Hematopoietic multipotent progenitor cell treated with erythropoietin and hydrocortisone succinate and interleukin-3 and kit ligand, for 17 days (in vitro differentiated cells): ENCODE measurements at regions not wholly inside any gene's neighbourhood (a gene's known extent, or its start where the extent isn't known, plus 50 kb on each side); places are given as distances from the start of the nearest gene placed in this dataset.
"Not testable (repeated sequence)": the region's sequence is repeated elsewhere in the genome, so short reads cannot be mapped to it uniquely, and the experiment has no call there.

Experiments
- DNase-seq: peaks from one replicate; pipeline ENCODE4 v3.0.0-alpha.2; 2015; ENCODE audit warnings: low spot score

DNA sequence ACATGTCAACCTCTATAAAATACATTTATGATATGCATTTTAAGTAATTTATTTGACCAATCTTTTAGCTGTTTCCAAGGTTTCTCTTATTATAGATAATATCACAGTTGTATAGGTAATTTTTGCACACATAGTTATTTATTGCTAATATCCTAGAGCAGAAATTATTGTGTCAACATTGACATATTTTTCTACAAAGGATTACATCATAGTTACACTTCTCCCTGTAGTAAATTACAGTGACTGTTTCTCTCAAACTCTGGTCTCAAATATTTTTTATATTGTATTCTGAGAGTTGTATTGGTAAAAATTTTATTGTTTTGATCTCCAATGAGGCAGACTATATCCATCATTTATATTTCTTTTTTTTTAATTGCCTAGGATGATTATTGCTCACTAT lies 714.4 kb upstream of the CDH6 start:
- no peak for DNase-seq

DNA sequence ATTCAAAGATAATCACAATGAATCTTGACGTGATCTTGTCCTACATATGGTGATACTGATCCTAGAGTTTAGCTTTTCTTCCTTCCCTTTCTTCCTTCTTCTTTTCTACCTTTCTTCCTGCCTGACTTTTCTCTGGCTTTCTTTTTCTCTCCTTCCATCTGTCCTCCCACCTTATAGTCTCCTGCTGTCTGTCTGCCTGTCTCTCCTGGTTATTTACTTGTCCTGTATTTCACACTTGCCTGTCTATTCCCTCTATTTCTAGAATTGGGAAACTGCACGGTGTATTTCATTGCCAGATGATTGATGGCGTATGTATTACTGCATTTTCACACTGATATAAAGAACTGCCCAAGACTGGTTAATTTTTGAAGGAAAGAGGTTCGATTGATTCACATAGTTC lies 718.1 kb upstream of the CDH6 start:
- DNase-seq: no peak

GRCh38 chr5:30469691-30470090 lies 723.8 kb upstream of the CDH6 start:
- DNase-seq: no peak

DNA sequence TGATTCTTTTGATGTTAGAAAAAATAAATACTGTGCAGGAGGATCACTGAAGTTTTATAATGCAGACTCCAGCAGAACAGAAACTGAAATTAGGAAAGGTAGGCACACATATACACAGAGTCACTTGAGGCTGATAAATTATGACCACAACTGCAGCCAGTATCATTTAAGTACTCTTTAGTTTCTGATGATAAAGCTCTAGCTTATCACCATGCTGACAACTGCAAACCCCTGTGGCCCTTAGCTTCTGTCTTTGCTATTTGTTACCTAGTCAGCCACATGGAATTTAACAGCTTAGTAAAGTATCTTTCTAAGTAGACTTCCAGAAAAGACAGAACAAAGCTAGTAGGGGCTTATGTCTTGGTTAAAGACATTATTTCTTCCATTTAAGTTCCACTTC lies 734.8 kb upstream of the CDH6 start:
- no peak for DNase-seq

- DNase-seq: not testable (repeated sequence)
These were observed 738.0 kb upstream of the CDH6 start for GRCh38 chr5:30455484-30455883.

DNA sequence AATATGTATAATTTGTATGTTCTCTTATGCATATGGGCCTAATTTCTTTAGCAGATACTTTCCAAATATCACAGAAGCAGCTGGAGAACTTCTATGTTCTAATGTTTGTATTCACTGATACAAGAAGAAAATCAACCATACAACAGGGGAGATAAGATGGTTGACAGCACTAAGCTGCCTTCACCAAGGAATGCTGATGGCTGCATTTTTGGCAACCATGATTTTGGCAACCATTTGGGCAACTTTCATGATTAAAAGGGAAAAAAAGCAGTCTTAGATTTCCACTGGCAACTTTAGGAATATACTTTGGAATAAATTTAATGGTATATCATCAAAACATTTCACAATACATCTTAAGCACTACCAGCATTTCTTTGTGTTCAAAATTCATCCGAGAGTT lies 740.3 kb upstream of the CDH6 start:
- DNase-seq: no peak

GRCh38 chr5:30450153-30450552 lies 743.3 kb upstream of the CDH6 start:
- no peak for DNase-seq

DNA sequence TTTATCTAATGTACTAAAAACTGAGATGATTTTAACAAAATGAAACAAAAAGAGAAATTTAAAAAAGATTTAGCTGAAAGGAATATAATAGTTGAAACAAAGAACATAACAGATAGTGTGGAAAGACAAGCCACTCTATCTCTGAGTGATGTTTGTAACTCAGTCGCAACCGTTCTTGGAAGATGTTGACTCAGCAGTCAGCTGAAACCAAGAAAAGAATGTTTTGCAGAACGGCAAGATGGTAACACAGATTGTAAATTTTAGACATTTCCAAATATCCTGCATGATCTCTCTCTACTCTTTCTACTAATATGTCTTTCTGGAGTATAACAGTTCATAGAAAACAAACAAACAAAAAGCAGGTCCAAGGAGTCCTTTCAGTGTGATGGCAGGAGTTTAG lies 746.1 kb upstream of the CDH6 start:
- no peak for DNase-seq

GRCh38 chr5:30446456-30446855 lies 747.0 kb upstream of the CDH6 start:
- DNase-seq: no peak

DNA sequence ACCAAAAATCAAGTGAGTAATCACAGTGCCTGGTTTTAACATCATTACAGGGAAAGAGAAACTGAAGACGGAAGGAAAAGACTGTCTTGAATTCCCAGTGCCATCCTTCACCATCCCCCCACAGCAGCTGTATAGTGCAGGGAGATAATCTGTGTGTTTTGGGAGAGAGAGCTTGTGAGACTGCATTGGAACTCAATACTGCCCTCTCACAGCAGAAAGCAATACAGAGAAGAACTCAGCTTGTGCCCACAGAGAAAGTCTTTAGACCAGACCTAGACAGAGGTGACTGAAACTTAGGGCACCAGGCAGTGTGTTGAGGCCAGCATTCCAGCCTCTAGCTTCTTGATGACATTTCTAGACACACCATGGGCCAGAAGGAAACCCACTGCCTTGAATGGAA lies 754.7 kb upstream of the CDH6 start:
- DNase-seq: no peak

- no peak for DNase-seq
These were observed 756.8 kb upstream of the CDH6 start for GRCh38 chr5:30436691-30437090.

DNA sequence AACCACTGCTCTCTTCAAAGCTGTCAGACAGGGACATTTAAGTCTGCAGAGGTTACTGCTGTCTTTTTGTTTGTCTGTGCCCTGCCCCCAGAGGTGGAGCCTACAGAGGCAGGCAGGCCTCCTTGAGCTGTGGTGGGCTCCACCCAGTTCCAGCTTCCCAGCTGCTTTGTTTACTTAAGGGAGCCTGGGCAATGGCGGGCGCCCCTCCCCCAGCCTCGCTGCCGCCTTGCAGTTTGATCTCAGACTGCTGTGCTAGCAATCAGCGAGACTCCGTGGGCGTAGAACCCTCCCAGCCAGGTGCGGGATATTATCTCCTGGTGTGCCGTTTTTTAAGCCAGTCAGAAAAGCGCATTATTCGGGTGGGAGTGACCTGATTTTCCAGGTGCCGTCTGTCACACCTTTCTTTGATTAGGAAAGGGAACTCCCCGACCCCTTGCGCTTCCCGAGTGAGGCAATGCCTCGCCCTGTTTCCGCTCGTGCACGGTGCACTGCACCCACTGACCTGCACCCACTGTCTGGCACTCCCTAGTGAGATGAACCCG lies 764.5 kb upstream of the CDH6 start:
- not testable (repeated sequence) for DNase-seq

DNA sequence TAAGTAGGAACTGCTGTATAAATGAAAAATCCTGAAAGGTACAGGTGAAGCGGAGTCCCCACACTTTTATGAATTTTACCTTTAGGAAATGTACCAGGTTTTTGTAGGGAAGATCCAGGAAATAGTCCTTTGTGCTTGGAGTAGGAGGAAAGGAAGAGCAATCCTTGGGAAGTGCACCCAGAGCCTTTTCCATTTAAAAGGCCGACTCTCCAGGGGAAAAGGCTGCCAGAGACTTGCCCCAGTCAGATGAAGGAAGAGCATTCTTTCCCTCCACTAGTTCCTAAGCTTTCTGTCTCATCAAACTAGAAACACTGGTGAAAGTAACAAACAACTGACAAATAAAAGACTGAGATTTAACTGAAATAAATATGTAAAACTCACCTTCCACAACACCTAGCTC lies 779.4 kb upstream of the CDH6 start:
- no peak for DNase-seq

DNA sequence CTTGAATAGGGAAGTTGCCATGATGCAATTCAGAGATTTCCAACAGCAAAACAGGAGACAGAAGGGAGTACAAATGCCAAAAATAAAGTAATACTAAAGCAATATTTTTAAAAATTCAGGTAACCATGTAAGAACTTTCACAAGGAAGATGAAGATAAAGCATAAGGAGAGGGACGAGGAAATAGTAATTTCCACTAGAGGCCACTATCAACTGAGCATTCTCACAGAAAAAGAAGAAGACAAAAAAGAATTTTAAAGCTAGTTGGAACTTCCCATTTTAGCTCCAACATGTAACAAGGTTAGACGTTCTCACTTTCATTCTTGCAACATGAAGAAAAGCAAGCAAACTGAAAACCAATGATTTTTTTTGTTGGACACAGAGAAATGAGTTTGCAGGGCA lies 779.9 kb upstream of the CDH6 start:
- no peak for DNase-seq

DNA sequence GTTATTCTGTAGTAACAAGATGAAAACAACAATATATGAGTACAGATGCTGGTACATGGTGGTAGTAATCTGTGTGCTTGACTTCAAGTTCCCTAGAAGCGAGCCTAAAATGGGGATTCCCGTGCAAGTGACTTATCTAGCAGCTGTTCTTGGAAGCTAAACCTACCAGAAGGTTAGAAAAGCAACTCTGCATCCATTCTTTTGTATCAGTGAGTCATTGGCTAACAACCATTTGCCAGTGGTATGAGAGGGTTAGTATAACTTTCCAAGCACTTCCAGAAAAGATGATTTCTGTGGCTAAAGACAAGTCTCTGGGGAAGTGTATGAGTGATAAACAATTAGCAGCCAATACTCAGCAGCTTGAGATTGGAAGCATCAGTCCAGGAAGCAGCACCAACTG lies 787.7 kb upstream of the CDH6 start:
- DNase-seq: no peak

DNA sequence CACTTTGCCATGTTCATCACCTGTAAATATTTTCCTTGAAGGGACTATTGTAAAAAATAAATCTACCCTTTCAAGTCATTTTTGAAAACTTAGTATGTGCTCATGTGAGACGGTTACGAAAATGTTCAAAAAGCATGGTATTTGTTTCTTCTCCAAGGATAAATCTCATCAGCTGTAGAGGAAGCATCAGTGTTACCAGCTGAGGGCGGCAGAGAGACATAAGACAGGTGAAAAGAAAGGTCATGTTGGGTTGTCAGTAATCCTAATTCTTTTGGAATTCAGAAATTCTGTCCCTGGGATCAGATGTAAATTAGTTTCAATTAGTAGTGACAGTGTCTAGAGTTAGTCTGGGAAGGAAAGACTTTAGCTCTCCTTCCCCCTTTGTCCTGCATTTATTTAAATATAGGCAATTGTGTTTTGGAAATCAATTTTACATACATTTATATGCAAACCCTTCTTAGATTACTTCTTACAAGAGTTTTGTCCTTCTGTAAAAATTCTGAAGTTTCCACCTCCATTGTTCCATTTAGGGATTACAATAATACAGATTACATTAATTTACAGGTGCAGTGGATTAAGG lies 791.9 kb upstream of the CDH6 start:
- DNase-seq: no peak

DNA sequence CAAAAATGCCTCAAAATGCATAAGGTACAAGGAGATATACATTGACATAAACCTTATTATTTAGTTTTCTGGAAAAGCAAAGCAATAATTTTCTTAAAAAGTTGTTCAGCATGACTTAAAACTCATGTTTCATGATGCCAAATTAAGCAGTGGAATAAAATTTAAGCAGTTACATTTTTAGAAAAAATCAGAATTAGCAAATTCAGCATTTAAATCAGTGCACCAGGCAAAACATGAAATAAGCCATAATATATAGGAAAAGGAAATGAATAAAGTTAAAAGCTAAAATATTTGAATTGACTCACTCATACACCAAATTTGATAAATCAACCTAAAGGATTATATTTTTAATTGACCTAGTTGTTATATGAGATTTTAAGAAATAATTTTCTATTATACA lies 795.1 kb upstream of the CDH6 start:
- no peak for DNase-seq

GRCh38 chr5:30392897-30393296 lies 800.6 kb upstream of the CDH6 start:
- DNase-seq: no peak

DNA sequence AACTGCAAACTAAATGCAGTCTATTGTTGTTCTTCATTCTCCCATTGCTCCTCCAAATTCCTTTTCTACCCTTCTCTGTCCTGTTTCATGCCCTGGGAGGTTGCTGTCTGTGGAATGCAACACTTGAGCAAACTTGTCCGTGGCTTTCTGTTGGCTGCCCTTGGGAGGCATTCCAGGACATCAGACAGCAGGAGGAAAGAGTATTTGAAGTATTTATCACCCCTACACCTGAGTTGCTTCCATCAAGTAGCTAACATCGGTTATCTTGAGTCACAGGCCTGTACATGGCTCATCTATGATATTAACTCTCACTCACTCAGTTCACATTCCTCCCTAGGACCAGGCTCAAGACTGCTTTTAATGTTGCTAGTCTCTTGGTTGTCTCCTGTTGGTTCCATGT lies 803.4 kb upstream of the CDH6 start:
- DNase-seq: no peak

- no peak for DNase-seq
These were observed 805.4 kb upstream of the CDH6 start for GRCh38 chr5:30387974-30388632.

GRCh38 chr5:30385754-30386153 lies 807.7 kb upstream of the CDH6 start:
- DNase-seq: no peak

- no peak for DNase-seq
These were observed 809.3 kb upstream of the CDH6 start for GRCh38 chr5:30384171-30384570.

GRCh38 chr5:30380228-30380627 lies 813.3 kb upstream of the CDH6 start:
- DNase-seq: no peak

DNA sequence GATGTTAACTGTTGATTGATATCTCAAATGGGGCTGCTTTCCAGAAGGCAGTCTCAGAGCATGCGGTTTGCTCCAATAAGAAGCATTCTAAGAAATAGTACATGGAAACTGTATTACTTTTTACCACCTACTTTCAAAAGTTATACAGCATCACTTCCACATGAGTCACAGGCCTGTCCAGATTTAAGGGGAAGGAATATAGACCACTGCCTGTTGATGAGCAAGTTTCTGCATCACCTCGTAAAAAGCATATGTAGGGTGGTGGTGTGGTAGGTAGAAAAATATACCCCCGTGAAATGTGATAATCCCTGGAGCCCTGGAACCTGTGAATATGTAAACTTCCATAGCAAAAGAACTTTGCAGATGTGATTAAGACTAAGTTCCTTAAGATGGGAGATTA lies 816.6 kb upstream of the CDH6 start:
- no peak for DNase-seq
